ENCODE measurements at regions not wholly inside any gene's neighbourhood (a gene's known extent, or its start where the extent isn't known, plus 50 kb on each side); places are given as distances from the start of the nearest gene placed in this dataset.

GRCh38 chr17:13253733-13254410, 236.0 kb upstream of the ELAC2 start (continued):
- TF ChIP-seq JUN (IDR thresholded peaks at IDR 0.05; ENCODE audit: low read depth, low read length) (no peak), ASH2L (IDR thresholded peaks at IDR 0.05; ENCODE audit: low read length) (no peak), SIX5 (IDR thresholded peaks at IDR 0.05; ENCODE audit: low read depth, low read length) (no peak), SUZ12 (IDR thresholded peaks at IDR 0.05; ENCODE audit: low read length) (no peak)
